8988T (cell line): ENCODE measurements at regions not wholly inside any gene's neighbourhood (a gene's known extent, or its start where the extent isn't known, plus 50 kb on each side); places are given as distances from the start of the nearest gene placed in this dataset.
"Not testable (repeated sequence)": the region's sequence is repeated elsewhere in the genome, so short reads cannot be mapped to it uniquely, and the experiment has no call there.

ENCODE experiments used
- DNase-seq: peaks from one replicate; pipeline ENCODE4 v3.0.0; 2011

- DNase-seq, result no peak
Observed at GRCh38 chr11:71150859-71151258, 101.5 kb downstream of the SHANK2 start.

GRCh38 chr11:71148716-71149115, 103.7 kb downstream of the SHANK2 start:
- DNase-seq, result no peak

- no peak for DNase-seq
Observed at GRCh38 chr11:71147331-71147730, 105.0 kb downstream of the SHANK2 start.

GRCh38 chr11:71146846-71147245, 105.5 kb downstream of the SHANK2 start:
- DNase-seq, result no peak

- DNase-seq, result no peak
Observed at GRCh38 chr11:71145988-71146824, 106.2 kb downstream of the SHANK2 start.

GRCh38 chr11:71145368-71145767, 107.0 kb downstream of the SHANK2 start:
- DNase-seq, result no peak

- no peak for DNase-seq
Observed at GRCh38 chr11:71144736-71145135, 107.6 kb downstream of the SHANK2 start.

- no peak for DNase-seq
Observed at GRCh38 chr11:71144010-71144409, 108.4 kb downstream of the SHANK2 start.

GRCh38 chr11:71140206-71140919, 112.0 kb downstream of the SHANK2 start:
- DNase-seq, result no peak

GRCh38 chr11:71139516-71140205, 112.7 kb downstream of the SHANK2 start:
- DNase-seq, result no peak

- DNase-seq, result no peak
Observed at GRCh38 chr11:71138737-71139425, 113.5 kb downstream of the SHANK2 start.

GRCh38 chr11:71137376-71137775, 115.0 kb downstream of the SHANK2 start:
- DNase-seq, result no peak

- no peak for DNase-seq
Observed at GRCh38 chr11:71136095-71136845, 116.1 kb downstream of the SHANK2 start.

- no peak for DNase-seq
Observed at GRCh38 chr11:71135112-71135511, 117.3 kb downstream of the SHANK2 start.

GRCh38 chr11:71133946-71134345, 118.4 kb downstream of the SHANK2 start:
- DNase-seq, result no peak

GRCh38 chr11:71131861-71132260, 120.5 kb downstream of the SHANK2 start:
- no peak for DNase-seq

- no peak for DNase-seq
Observed at GRCh38 chr11:71130106-71130505, 122.3 kb downstream of the SHANK2 start.

GRCh38 chr11:71129624-71130023, 122.8 kb downstream of the SHANK2 start:
- DNase-seq, result no peak

- no peak for DNase-seq
Observed at GRCh38 chr11:71127806-71128205, 124.6 kb downstream of the SHANK2 start.

GRCh38 chr11:71126401-71126800, 126.0 kb downstream of the SHANK2 start:
- DNase-seq, result not testable (repeated sequence)

GRCh38 chr11:71125150-71125549, 127.2 kb downstream of the SHANK2 start:
- no peak for DNase-seq

GRCh38 chr11:71124127-71124526, 128.2 kb downstream of the SHANK2 start:
- DNase-seq, result no peak
